B cell (primary cell): ENCODE measurements at regions not wholly inside any gene's neighbourhood (a gene's known extent, or its start where the extent isn't known, plus 50 kb on each side); places are given as distances from the start of the nearest gene placed in this dataset.

Experiments used
- ATAC-seq: fragments of 200-7000 bp; cut with Tn5 transposase; one replicate; pipeline ENCODE4 v1.10.0; 2021; ENCODE audit warnings: low read depth, mild to moderate bottlenecking, moderate number of reproducible peaks, moderate library complexity
- CTCF ChIA-PET: fragments of 350-600 bp; sonication (Branson Sonifier 250); formaldehyde crosslinking; loops from one replicate; lab custom pipeline; 2021; ENCODE audit warnings: antibody characterized with exemption, inconsistent platforms; lab: Charles Lee
- POLR2A ChIA-PET: fragments of 350-600 bp; sonication (Branson Sonifier 250); formaldehyde crosslinking; loops from one replicate; lab custom pipeline; 2021; ENCODE audit warnings: antibody characterized with exemption; lab: Charles Lee
- DNase-seq: peaks from one replicate; pipeline ENCODE4 v3.0.0; 2013
- H2AFZ ChIP-seq: 2 replicates; pipeline ENCODE4 v1.6.1; 2012; ENCODE audit warnings: mild to moderate bottlenecking, low read depth, low read length; ENCODE audit not compliant: insufficient read depth, poor library complexity, severe bottlenecking
- H3K27ac ChIP-seq, 2 donors: 1 replicate in 1 of 2; 2 replicates in 1 of 2; pipeline ENCODE4 v1.5.1; 2012 to 2013; ENCODE audit warnings: low read length in 2 of 2, mild to moderate bottlenecking in 2 of 2, moderate library complexity in 1 of 2
- H3K27me3 ChIP-seq, 4 experiments: fragments of 200-600 bp in 1 of 4; sonication (generic) in 1 of 4; replicated peaks in 1 of 4; 1 replicate in 2 of 4; 2 replicates in 2 of 4; pipeline versions ENCODE4 v1.6.1 to v1.7.0; 2013 to 2016; ENCODE audit warnings: low read length in 3 of 4, mild to moderate bottlenecking in 2 of 4, mixed read lengths in 1 of 4, moderate library complexity in 1 of 4; ENCODE audit not compliant: insufficient read depth in 4 of 4, control insufficient read depth in 3 of 4; ENCODE audit errors: control extremely low read depth in 1 of 4
- H3K36me3 ChIP-seq, 2 experiments: replicated peaks in 1 of 2; 1 replicate in 1 of 2; 2 replicates in 1 of 2; pipeline versions ENCODE4 v1.6.1 to v1.7.1; 2013; ENCODE audit warnings: low read length in 1 of 2; ENCODE audit not compliant: insufficient read depth in 2 of 2, control insufficient read depth in 1 of 2; ENCODE audit errors: control extremely low read depth in 1 of 2, extremely low read depth in 1 of 2
- H3K4me1 ChIP-seq, 2 donors: fragments of 200-600 bp in 1 of 2; sonication (generic) in 1 of 2; 1 replicate in 1 of 2; 2 replicates in 1 of 2; pipeline versions ENCODE4 v1.5.1 to v1.6.1; 2013 to 2017; ENCODE audit warnings: low read length in 2 of 2; ENCODE audit not compliant: control insufficient read depth in 2 of 2, insufficient read depth in 2 of 2
- H3K4me2 ChIP-seq: replicated peaks from 2 replicates; pipeline ENCODE3; 2012; ENCODE audit warnings: mild to moderate bottlenecking, low read depth, low read length; ENCODE audit not compliant: poor library complexity, severe bottlenecking
- H3K4me3 ChIP-seq, 5 experiments: fragments of 200-600 bp in 1 of 5; sonication (generic) in 1 of 5; 1 replicate in 3 of 5; 2 replicates in 2 of 5; pipeline versions ENCODE4 v1.5.1 to v1.7.0; 2011 to 2016; ENCODE audit warnings: low read length in 4 of 5, mild to moderate bottlenecking in 4 of 5, low read depth in 2 of 5, control low read depth in 1 of 5, moderate library complexity in 1 of 5; ENCODE audit not compliant: insufficient read depth in 1 of 5; ENCODE audit errors: control extremely low read depth in 1 of 5, extremely low read depth in 1 of 5
- H3K79me2 ChIP-seq: fragments of 200-600 bp; sonication (generic); one replicate; pipeline ENCODE4 v1.6.0; 2016; ENCODE audit warnings: low read length; ENCODE audit not compliant: control insufficient read depth, insufficient read depth
- H3K9ac ChIP-seq: fragments of 200-600 bp; sonication (generic); 2 replicates; pipeline ENCODE4 v1.6.1; 2017; ENCODE audit warnings: mild to moderate bottlenecking, low read length, moderate library complexity
- H3K9me3 ChIP-seq, 3 donors: one replicate each; pipeline versions ENCODE4 v1.6.1 to v1.7.1; 2013; ENCODE audit warnings: low read length in 2 of 3; ENCODE audit not compliant: control insufficient read depth in 2 of 3, insufficient read depth in 1 of 3; ENCODE audit errors: control extremely low read depth in 1 of 3
- H4K20me1 ChIP-seq: 2 replicates; pipeline ENCODE4 v1.6.0; 2012; ENCODE audit warnings: mild to moderate bottlenecking, low read length; ENCODE audit not compliant: insufficient read depth, control insufficient read depth, poor library complexity, severe bottlenecking
- H3K27ac Mint-ChIP-seq: one replicate; pipeline ENCODE4 v1.8.0; 2021; ENCODE audit warnings: mixed read lengths
- H3K27me3 Mint-ChIP-seq: one replicate; pipeline ENCODE4 v1.8.0; 2021; ENCODE audit warnings: mixed read lengths
- H3K4me1 Mint-ChIP-seq: one replicate; pipeline ENCODE4 v1.8.0; 2021; ENCODE audit warnings: mixed read lengths
- H3K4me3 Mint-ChIP-seq: one replicate; pipeline ENCODE4 v1.8.0; 2021; ENCODE audit warnings: mixed read lengths
- H3K9me3 Mint-ChIP-seq: one replicate; pipeline ENCODE4 v1.8.0; 2022; ENCODE audit warnings: mixed read lengths; ENCODE audit not compliant: insufficient read depth
- EZH2 ChIP-seq: IDR thresholded peaks from 2 replicates; pipeline ENCODE4 v1.6.1; 2012; ENCODE audit warnings: borderline replicate concordance, low read depth, mild to moderate bottlenecking, moderate library complexity, low read length; ENCODE audit not compliant: insufficient read depth, poor library complexity, severe bottlenecking
- WGBS: methylation state at CpG from one replicate; pipeline ENCODE4 v1.1.5; 2013; ENCODE audit warnings: missing lambda C conversion rate; ENCODE audit not compliant: insufficient coverage; 5-methylcytosine and 5-hydroxymethylcytosine counted together
- intact Hi-C: fragments of 100-400 bp; cut with micrococcal nuclease; formaldehyde crosslinking; loops from one replicate; pipeline ENCODE4 v1.10.0; 2022
- TF ChIP-seq, protein P1 (sequence below): fragments of 200-600 bp; IDR thresholded peaks from one replicate; pipeline ENCODE4 v1.8.0; 2022; ENCODE audit warnings: antibody characterized with exemption, mild to moderate bottlenecking

DNA sequence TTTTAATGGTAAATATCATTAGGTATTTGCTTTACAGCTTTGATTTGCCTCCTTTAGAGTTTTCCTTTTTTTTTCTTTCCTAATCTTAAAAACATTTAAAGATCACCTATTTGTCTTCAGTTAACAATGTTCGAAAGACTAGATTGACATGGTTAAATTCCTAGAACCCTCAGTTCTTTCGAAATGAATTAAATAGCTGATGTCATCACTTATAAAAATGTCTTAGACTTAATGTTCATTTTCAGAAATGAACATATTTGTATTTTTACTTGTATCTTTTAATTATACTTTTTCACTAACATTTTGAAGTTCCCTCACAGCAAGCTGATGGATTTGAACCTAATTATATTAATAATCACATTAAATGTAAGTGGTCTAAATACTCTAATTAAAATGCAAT lies 205.3 kb upstream of the IRX4 start:
- TF ChIP-seq EZH2 = no peak
- TF ChIP-seq, protein P1, sequence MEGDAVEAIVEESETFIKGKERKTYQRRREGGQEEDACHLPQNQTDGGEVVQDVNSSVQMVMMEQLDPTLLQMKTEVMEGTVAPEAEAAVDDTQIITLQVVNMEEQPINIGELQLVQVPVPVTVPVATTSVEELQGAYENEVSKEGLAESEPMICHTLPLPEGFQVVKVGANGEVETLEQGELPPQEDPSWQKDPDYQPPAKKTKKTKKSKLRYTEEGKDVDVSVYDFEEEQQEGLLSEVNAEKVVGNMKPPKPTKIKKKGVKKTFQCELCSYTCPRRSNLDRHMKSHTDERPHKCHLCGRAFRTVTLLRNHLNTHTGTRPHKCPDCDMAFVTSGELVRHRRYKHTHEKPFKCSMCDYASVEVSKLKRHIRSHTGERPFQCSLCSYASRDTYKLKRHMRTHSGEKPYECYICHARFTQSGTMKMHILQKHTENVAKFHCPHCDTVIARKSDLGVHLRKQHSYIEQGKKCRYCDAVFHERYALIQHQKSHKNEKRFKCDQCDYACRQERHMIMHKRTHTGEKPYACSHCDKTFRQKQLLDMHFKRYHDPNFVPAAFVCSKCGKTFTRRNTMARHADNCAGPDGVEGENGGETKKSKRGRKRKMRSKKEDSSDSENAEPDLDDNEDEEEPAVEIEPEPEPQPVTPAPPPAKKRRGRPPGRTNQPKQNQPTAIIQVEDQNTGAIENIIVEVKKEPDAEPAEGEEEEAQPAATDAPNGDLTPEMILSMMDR = no peak
- WGBS = no CpG with 5 or more reads among the region's 2 CpGs

DNA sequence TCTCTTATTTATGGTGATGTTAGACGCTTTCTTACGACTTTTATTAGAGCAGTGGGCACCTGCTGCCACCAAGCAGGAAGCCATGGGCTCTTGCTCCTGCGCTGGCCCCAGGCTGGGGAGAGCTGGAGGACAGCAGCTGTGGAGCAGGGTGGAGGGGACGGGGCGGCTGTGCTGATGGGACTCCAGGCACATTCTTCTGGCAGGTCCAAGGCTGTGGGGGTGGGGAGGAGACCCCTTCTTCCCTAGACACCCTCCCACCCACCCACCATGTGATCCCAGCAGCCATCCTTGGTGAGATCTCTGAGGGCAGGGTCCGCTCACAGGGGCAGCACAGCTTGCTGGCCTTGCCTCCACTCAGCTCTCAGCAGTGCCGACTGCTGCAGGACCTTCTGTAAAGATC lies 192.6 kb upstream of the IRX4 start:
- ChIA-PET CTCF (no interaction called here), POLR2A (no interaction called here)
- no peak overlapping the region for H3K4me2 ChIP-seq
- no peak overlapping the region for H3K27ac ChIP-seq
- no peak overlapping the region for H3K4me3 ChIP-seq
- Mint-ChIP-seq H3K4me1 (no peaks in the 10 kb centered on the region), H3K27me3 (peaks cover 8% of the 10 kb centered on the region), H3K27ac (no peak overlapping the region), H3K4me3 (no peak overlapping the region), H3K9me3 (peaks cover 2% of the 10 kb centered on the region)
- no peaks in the 10 kb centered on the region for H3K36me3 ChIP-seq
- H3K27me3 ChIP-seq = peaks cover 0 to 2% (median 0%) of the 10 kb centered on the region in 4 experiments
- peaks cover 0 to 7% (median 0%) of the 10 kb centered on the region in 3 donors for H3K9me3 ChIP-seq
- WGBS = 81% methylated on average over 5 of the region's 7 CpGs
- H3K4me1 ChIP-seq = no peaks in the 10 kb centered on the region
- no peak for TF ChIP-seq EZH2
- TF ChIP-seq, protein P1 = no peak
- no peak for ATAC-seq
- H3K79me2 ChIP-seq = no peaks in the 10 kb centered on the region
- intact Hi-C loops = no loop called here
- no peaks in the 10 kb centered on the region for H4K20me1 ChIP-seq
- no peak overlapping the region for H3K9ac ChIP-seq
- no peak overlapping the region for H2AFZ ChIP-seq
- DNase-seq = no peak

More for the DNA sequence above, 205.3 kb upstream of the IRX4 start:
- no peak overlapping the region for H3K4me3 Mint-ChIP-seq
- Histone ChIP-seq H3K9ac (no peak overlapping the region), H3K9me3 (no peaks in the 10 kb centered on the region), H3K79me2 (no peaks in the 10 kb centered on the region), H3K4me1 (no peaks in the 10 kb centered on the region), H2AFZ (no peak overlapping the region), H3K27ac (no peak overlapping the region), H4K20me1 (no peaks in the 10 kb centered on the region), H3K27me3 (no peaks in the 10 kb centered on the region), H3K36me3 (no peaks in the 10 kb centered on the region), H3K4me2 (no peak overlapping the region), H3K4me3 (no peak overlapping the region)
- no peak for DNase-seq
- ATAC-seq = no peak
- CTCF ChIA-PET = no interaction called here
- H3K9me3 Mint-ChIP-seq = no peaks in the 10 kb centered on the region
- no peak overlapping the region for H3K27ac Mint-ChIP-seq
- H3K4me1 Mint-ChIP-seq = no peaks in the 10 kb centered on the region
- POLR2A ChIA-PET = no interaction called here
- intact Hi-C loops = no loop called here
- no peaks in the 10 kb centered on the region for H3K27me3 Mint-ChIP-seq
